Lower lobe of right lung (tissue), 2 donors: ENCODE measurements at regions not wholly inside any gene's neighbourhood (a gene's known extent, or its start where the extent isn't known, plus 50 kb on each side); places are given as distances from the start of the nearest gene placed in this dataset.

Source experiments
- ATAC-seq, 2 donors: fragments of 200-7000 bp; cut with Tn5 transposase; one replicate each; pipeline ENCODE4 v1.9.1; 2020 to 2022; ENCODE audit warnings: mild to moderate bottlenecking in 2 of 2, moderate library complexity in 2 of 2
- DNase-seq: peaks from one replicate; pipeline ENCODE4 v3.0.0-alpha.2; 2020
- H3K27ac ChIP-seq: fragments of 200-600 bp; one replicate; pipeline ENCODE4 v1.8.0; 2022
- H3K27me3 ChIP-seq: fragments of 200-600 bp; one replicate; pipeline ENCODE4 v1.8.0; 2022; ENCODE audit warnings: low read depth
- H3K36me3 ChIP-seq: fragments of 200-600 bp; one replicate; pipeline ENCODE4 v1.8.0; 2022; ENCODE audit warnings: mild to moderate bottlenecking
- H3K4me1 ChIP-seq: fragments of 200-600 bp; one replicate; pipeline ENCODE4 v1.8.0; 2022
- H3K4me3 ChIP-seq: fragments of 200-600 bp; one replicate; pipeline ENCODE4 v1.8.0; 2022; ENCODE audit warnings: mild to moderate bottlenecking
- H3K9me3 ChIP-seq: fragments of 200-600 bp; one replicate; pipeline ENCODE4 v1.8.0; 2022
- intact Hi-C: fragments of 100-400 bp; cut with DNase I; formaldehyde crosslinking; loops from one replicate; pipeline ENCODE4 v1.11.0; 2022
- TF ChIP-seq, protein P1 (sequence below): fragments of 200-600 bp; IDR thresholded peaks from one replicate; pipeline ENCODE4 v1.8.0; 2022; ENCODE audit warnings: antibody characterized with exemption, mild to moderate bottlenecking
- donor health status: DM: no; HTN: yes; CAD: no; lungs with severe emphysema.

DNA sequence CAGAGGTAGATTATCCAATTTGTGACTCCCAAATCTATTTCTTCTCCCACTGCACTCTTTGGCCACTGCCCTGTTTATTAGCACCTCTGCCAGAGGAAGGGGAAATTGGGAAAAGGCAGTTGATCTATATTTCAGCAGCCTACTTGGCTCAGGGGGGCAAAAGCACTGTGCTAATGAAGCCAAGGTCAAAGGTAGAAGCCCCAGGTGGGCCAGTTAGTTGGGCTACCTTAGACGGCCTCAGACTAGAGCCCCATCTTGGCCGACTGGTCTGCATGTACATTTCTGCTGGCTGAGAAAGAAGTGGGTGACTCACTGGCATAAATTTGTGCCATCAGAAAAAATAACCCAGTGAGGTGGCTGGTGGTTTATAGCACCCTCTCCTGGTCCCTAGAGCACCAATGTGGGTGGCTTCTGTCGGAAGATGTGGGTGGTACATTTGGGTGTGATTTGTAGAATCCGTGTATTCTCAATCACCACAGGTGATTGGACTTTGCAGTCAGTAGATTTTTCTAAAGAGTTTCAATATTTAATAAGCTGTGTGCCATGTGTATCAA, 293.3 kb upstream of the MKI67 start:
- DNase-seq, result no peak
- no peaks in the 10 kb centered on the region for H3K36me3 ChIP-seq
- intact Hi-C loops, result no loop called here
- H3K27ac ChIP-seq, result no peak overlapping the region
- TF ChIP-seq, protein P1, sequence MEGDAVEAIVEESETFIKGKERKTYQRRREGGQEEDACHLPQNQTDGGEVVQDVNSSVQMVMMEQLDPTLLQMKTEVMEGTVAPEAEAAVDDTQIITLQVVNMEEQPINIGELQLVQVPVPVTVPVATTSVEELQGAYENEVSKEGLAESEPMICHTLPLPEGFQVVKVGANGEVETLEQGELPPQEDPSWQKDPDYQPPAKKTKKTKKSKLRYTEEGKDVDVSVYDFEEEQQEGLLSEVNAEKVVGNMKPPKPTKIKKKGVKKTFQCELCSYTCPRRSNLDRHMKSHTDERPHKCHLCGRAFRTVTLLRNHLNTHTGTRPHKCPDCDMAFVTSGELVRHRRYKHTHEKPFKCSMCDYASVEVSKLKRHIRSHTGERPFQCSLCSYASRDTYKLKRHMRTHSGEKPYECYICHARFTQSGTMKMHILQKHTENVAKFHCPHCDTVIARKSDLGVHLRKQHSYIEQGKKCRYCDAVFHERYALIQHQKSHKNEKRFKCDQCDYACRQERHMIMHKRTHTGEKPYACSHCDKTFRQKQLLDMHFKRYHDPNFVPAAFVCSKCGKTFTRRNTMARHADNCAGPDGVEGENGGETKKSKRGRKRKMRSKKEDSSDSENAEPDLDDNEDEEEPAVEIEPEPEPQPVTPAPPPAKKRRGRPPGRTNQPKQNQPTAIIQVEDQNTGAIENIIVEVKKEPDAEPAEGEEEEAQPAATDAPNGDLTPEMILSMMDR, result no peak
- H3K4me1 ChIP-seq, result no peaks in the 10 kb centered on the region
- H3K9me3 ChIP-seq, result no peaks in the 10 kb centered on the region
- no peak overlapping the region for H3K4me3 ChIP-seq
- no peak for ATAC-seq
- peaks cover 1% of the 10 kb centered on the region for H3K27me3 ChIP-seq

DNA sequence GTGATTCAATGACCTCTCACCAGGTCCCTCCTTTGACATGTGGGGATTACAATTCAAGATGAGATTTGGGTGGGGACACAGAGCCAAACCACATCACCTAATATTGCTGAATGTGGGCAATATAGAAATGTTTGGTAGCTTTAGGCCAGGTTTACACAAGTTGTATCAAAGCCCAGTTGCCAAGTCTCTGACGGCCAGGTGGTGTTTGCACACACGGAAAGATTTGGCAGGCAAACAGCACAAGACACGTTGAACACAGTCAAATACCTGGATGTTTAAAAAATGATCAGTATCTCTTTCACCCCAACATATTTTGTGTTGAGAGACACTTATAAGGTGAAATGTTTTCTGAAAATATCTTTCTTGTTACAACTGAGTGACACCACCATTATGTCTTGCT, 294.4 kb upstream of the MKI67 start:
- intact Hi-C loops, result no loop called here
- no peaks in the 10 kb centered on the region for H3K9me3 ChIP-seq

DNA sequence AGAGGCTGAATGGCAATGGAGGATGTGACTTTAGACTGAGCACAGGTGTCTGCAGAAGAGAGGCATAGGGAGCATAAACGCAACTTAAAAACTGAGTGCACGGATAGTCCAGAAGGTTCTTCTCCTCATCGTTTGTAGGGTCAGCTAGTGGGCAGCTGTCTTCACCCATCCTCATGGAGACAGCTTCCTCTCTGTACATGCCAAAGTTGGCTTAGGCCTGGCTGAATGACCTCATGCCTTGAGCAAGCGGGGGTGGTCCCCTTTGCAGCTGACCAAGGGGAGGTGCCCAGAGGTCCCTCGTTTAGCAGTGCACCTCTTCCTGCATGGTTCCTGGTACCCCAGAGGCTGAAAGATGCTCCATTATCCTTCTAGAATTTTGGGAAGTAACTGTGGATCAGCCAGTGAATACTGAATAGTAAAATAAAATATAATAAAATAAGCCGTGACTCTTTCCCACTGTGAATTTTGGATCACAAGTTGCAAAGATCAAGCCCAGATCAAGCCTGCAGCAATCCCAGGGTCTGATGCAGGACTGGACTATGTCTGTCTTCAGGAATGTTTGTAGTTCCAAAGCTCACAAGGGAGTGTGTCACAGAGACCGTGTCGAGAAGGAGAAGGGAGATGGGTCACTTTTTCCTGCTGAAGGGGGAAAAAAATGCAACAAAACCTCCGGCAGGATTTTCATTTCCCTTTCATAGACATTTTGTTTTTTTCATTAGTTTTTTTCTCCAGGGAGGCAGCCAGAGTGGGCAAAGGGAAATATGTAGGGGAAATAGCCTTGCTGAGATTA, 295.3 kb upstream of the MKI67 start:
- Histone ChIP-seq H3K4me1 (no peaks in the 10 kb centered on the region), H3K4me3 (no peak overlapping the region), H3K27me3 (peaks cover 8% of the 10 kb centered on the region), H3K9me3 (no peaks in the 10 kb centered on the region), H3K36me3 (no peaks in the 10 kb centered on the region), H3K27ac (no peak overlapping the region)
- ATAC-seq (no peak), DNase-seq (no peak)
- intact Hi-C loops, result no loop called here
- TF ChIP-seq, protein P1, result no peak

More for the DNA sequence above, 294.4 kb upstream of the MKI67 start:
- no peaks in the 10 kb centered on the region for H3K4me1 ChIP-seq
- H3K36me3 ChIP-seq, result no peaks in the 10 kb centered on the region
- DNase-seq (no peak), ATAC-seq (no peak)
- TF ChIP-seq, protein P1, result no peak
- H3K27me3 ChIP-seq, result peaks cover 8% of the 10 kb centered on the region
- no peak overlapping the region for H3K4me3 ChIP-seq
- no peak overlapping the region for H3K27ac ChIP-seq

DNA sequence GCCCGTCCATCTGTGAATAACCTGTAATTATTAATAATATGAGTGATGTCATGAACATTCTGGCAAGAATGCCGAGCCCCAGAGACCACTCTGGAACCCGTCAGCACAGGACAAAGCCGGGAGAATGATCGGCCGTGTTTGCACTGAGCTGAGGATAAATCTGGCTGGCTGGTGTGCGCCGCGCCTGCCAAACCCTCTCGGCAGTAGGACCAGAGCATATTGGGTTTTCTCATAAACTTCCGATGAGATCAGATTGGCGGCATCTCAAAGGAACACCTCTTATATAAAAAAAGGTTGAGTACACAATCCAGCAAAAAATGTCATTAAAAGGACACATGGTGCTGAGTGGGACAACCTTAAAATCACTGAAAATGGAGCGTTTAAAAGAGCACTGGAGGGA, 296.0 kb upstream of the MKI67 start:
- peaks cover 8% of the 10 kb centered on the region for H3K27me3 ChIP-seq
- H3K36me3 ChIP-seq, result no peaks in the 10 kb centered on the region
- H3K9me3 ChIP-seq, result no peaks in the 10 kb centered on the region
- no peak overlapping the region for H3K4me3 ChIP-seq
- no peak for ATAC-seq
- intact Hi-C loops, result no loop called here
- DNase-seq, result no peak
- TF ChIP-seq, protein P1, result no peak
- H3K4me1 ChIP-seq, result no peaks in the 10 kb centered on the region
- no peak overlapping the region for H3K27ac ChIP-seq

DNA sequence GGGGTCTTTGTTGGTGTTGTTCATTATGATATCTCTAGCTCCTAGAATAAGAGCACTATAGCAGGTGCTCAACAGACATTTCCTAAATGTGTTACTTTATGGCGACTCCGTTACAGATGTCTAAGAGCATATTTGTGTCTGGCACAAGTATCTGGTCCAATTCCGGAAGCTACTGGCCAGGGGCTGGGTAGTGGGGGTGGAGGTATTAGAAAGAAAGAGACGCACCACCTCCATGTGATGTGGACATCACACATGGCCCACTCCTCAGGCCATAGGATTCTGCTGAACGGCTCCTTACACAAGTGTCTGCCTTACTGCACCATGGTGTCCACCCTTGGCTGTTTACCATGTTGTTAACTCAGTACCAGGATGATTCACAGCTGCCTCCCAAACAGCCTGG, 296.8 kb upstream of the MKI67 start:
- no peaks in the 10 kb centered on the region for H3K9me3 ChIP-seq
- no peak overlapping the region for H3K27ac ChIP-seq
- TF ChIP-seq, protein P1, result no peak
- no peak overlapping the region for H3K4me3 ChIP-seq
- DNase-seq (no peak), ATAC-seq (no peak)
- H3K27me3 ChIP-seq, result peaks cover 8% of the 10 kb centered on the region
- intact Hi-C loops, result no loop called here
- no peaks in the 10 kb centered on the region for H3K4me1 ChIP-seq
- no peaks in the 10 kb centered on the region for H3K36me3 ChIP-seq
